Activated naive CD8-positive, alpha-beta T cell treated with anti-CD3 and anti-CD28 coated beads, Interleukin-2, amount 10 ng/mL, durations not matched to agents 7 days and 5 days (primary cell): ENCODE measurements at regions not wholly inside any gene's neighbourhood (a gene's known extent, or its start where the extent isn't known, plus 50 kb on each side); places are given as distances from the start of the nearest gene placed in this dataset.

Source experiments
- ATAC-seq: fragments of 150-1000 bp; cut with Tn5 transposase; one replicate; pipeline ENCODE4 v1.10.0; 2021; ENCODE audit warnings: low read depth, moderate library complexity
- POLR2A ChIA-PET: fragments of 350-600 bp; sonication (Branson Sonifier 250); formaldehyde crosslinking; loops from one replicate; lab custom pipeline; 2021; ENCODE audit warnings: antibody characterized with exemption; lab: Charles Lee
- DNase-seq: peaks from one replicate; pipeline ENCODE4 v3.0.0; 2021
- H3K27ac Mint-ChIP-seq: one replicate; pipeline ENCODE4 v1.8.0; 2022; ENCODE audit warnings: mild to moderate bottlenecking, mixed read lengths
- H3K27me3 Mint-ChIP-seq: one replicate; pipeline ENCODE4 v1.8.0; 2022; ENCODE audit warnings: mild to moderate bottlenecking, moderate library complexity, mixed read lengths
- H3K36me3 Mint-ChIP-seq: one replicate; pipeline ENCODE4 v1.8.0; 2021; ENCODE audit warnings: mild to moderate bottlenecking, mixed read lengths
- H3K4me1 Mint-ChIP-seq: one replicate; pipeline ENCODE4 v1.8.0; 2021; ENCODE audit warnings: mixed read lengths
- H3K4me3 Mint-ChIP-seq: one replicate; pipeline ENCODE4 v1.8.0; 2022; ENCODE audit warnings: mild to moderate bottlenecking, moderate library complexity, mixed read lengths
- H3K9me3 Mint-ChIP-seq: one replicate; pipeline ENCODE4 v1.8.0; 2021; ENCODE audit warnings: mixed read lengths

- H3K9me3 Mint-ChIP-seq = no peaks in the 10 kb centered on the region
- ATAC-seq (no peak), DNase-seq (no peak)
- no peak overlapping the region for H3K4me3 Mint-ChIP-seq
- H3K27ac Mint-ChIP-seq = no peak overlapping the region
- no peaks in the 10 kb centered on the region for H3K36me3 Mint-ChIP-seq
- POLR2A ChIA-PET = interaction anchor here (0.5 kb wide), 1 partner anchor 15 kb away, joined by 3 read pairs; no protein-coding TSS in a partner anchor
- peaks cover 4% of the 10 kb centered on the region for H3K4me1 Mint-ChIP-seq
- H3K27me3 Mint-ChIP-seq = peaks cover 4% of the 10 kb centered on the region
Measured at GRCh38 chr2:47227532-47228279, 51.4 kb upstream of the CALM2 start.

DNA sequence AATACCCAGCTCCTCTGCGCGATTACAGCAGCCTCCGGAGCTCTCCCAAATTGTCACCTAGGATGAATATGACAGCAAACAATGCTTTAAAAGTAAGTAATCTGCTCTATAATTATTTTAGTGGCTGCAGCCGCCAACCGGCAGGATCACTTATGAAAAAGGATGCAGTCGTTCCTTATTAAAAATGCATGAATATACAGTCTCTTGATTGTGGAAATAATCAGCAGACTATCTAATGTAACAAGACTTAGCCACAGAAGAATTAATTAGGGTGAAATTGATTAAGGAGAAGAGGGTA, 50.6 kb upstream of the CALM2 start:
- DNase-seq (no peak), ATAC-seq (no peak)
- Mint-ChIP-seq H3K4me1 (peaks cover 4% of the 10 kb centered on the region), H3K36me3 (no peaks in the 10 kb centered on the region), H3K9me3 (no peaks in the 10 kb centered on the region), H3K4me3 (no peak overlapping the region), H3K27ac (no peak overlapping the region), H3K27me3 (peaks cover 4% of the 10 kb centered on the region)
- POLR2A ChIA-PET = no interaction called here

DNA sequence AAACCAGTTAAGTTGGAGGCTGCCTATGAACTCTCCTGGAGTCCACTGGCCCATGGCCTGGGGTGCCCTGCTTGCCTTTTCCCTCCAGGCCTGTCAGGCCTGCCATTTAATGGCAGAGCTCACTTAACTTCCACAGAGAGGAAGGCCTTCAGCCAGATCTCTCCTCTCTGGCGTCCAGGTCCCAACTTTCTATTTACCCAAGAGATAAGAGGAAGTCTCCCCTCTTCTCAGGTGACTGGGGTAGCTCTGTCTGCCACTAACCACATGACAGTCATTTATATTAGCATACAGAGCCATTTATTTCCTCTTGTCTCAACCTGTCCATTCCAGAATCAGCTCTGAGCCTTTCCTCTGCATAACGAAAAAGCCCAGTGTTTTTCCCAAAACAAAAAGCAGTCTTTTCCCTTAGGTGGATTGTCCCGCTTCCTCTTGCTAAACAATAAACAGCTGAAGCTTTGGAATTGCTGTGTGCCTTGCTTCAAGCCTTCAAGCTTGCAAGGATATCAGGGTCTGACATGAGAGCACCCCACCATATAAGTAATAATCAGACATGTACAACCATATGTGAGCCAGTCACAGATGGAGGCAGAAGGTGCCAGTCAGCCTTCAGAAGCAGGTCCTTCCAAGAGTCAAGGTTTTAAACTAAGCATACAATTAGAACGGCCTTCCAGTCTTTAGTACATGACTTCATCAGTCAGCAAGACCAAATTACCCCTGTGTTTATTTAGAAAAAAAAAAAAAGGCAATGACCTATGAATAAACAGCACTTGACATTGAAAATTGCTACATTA, 50.0 kb upstream of the CALM2 start:
- H3K4me1 Mint-ChIP-seq = peaks cover 4% of the 10 kb centered on the region
- no peak overlapping the region for H3K27ac Mint-ChIP-seq
- H3K27me3 Mint-ChIP-seq = peaks cover 4% of the 10 kb centered on the region
- no peak overlapping the region for H3K4me3 Mint-ChIP-seq
- ATAC-seq (no peak), DNase-seq (no peak)
- POLR2A ChIA-PET = interaction anchor here (0.6 kb wide), 1 partner anchor 59 kb away, joined by 6 read pairs; no protein-coding TSS in a partner anchor
- H3K36me3 Mint-ChIP-seq = no peaks in the 10 kb centered on the region
- H3K9me3 Mint-ChIP-seq = no peaks in the 10 kb centered on the region
